Stomach (tissue), 4 donors: ENCODE measurements at regions not wholly inside any gene's neighbourhood (a gene's known extent, or its start where the extent isn't known, plus 50 kb on each side); places are given as distances from the start of the nearest gene placed in this dataset.

Source experiments
- CTCF ChIP-seq, 7 experiments: fragments of 450-650 bp in 4 of 7; fragments of 200-600 bp in 3 of 7; sonication (generic) in 3 of 7; IDR thresholded peaks; one replicate each; pipeline ENCODE4 v1.5.1; 2016 to 2019; ENCODE audit warnings: antibody characterized with exemption in 7 of 7, control low read depth in 2 of 7, mild to moderate bottlenecking in 1 of 7
- EP300 ChIP-seq: sonication (generic); formaldehyde crosslinking; IDR thresholded peaks from one replicate; pipeline ENCODE4 v1.6.1; 2017; ENCODE audit warnings: antibody characterized with exemption
- POLR2AphosphoS5 ChIP-seq, 3 donors: sonication (generic); formaldehyde crosslinking; IDR thresholded peaks; one replicate each; pipeline ENCODE4 v1.6.1; 2016; ENCODE audit warnings: antibody characterized with exemption in 3 of 3

- TF ChIP-seq CTCF (IDR thresholded peaks at IDR 0.05) (no peak), EP300 (no peak), POLR2AphosphoS5 (IDR thresholded peaks at IDR 0.05) (no peak)
Measured at GRCh38 chr5:8471581-8471980, 602.6 kb downstream of the MTRR start.
